NCI-H748 (cell line): ENCODE measurements at regions not wholly inside any gene's neighbourhood (a gene's known extent, or its start where the extent isn't known, plus 50 kb on each side); places are given as distances from the start of the nearest gene placed in this dataset.
A peak's percentile ranks its signal among the peaks of the same experiment; 100 is the strongest.

Experiments
- DNase-seq: peaks from one replicate; lab custom pipeline; 2025; ENCODE audit not compliant: unreplicated experiment; lab: John Stamatoyannopoulos, UW

GRCh38 chr5:66306105-66306843 is 162.2 kb downstream of the SREK1 start:
- DNase-seq = peak; percentile 82

DNA sequence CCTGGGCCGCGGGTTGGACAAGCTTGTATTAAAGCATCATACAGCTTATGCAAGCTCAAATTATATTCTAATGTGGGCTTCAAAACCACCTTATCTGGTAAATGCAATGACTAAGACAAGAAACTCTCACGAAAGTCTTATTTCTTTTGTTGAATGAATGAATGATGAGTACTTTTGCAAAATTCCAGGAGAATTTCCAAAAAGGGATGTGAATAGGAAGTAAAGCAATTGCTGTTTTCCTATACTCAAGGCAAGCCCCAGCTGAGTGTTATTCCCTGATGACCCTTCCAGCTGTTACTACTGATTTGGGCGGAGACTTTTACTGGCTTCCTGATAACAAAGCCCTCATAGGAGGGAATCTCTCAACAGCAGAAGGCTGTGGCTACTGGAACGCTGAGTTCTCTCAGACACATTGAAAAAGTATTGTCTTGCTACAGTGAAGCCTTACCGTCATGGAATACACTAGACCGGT is 162.8 kb downstream of the SREK1 start:
- peak; percentile 77 for DNase-seq

GRCh38 chr5:66307647-66308241 is 163.6 kb downstream of the SREK1 start:
- peak; percentile 84 for DNase-seq

GRCh38 chr5:66312266-66312665 is 168.2 kb downstream of the SREK1 start:
- DNase-seq = no peak

- DNase-seq = no peak
Measured at GRCh38 chr5:66315784-66316183, 171.7 kb downstream of the SREK1 start.

GRCh38 chr5:66322786-66323528 is 178.9 kb downstream of the SREK1 start:
- DNase-seq = no peak

DNA sequence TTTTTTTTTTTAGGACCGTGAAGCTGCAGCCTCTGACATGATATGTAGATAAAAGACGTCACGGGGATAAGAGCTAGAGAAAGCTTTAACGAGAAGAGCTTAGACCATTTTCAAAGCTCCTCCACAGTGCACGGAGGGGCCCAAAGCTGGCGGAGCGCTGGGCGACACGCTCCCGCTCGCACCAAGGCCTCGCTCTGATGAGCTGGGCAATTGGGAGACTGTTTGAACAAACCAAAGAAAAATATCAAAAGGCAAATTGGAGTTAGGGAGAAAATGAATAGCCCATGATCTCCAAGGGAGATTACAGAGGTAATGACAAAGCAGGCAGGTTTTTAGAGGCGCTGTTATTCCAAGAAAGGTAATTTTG is 179.4 kb downstream of the SREK1 start:
- no peak for DNase-seq

DNA sequence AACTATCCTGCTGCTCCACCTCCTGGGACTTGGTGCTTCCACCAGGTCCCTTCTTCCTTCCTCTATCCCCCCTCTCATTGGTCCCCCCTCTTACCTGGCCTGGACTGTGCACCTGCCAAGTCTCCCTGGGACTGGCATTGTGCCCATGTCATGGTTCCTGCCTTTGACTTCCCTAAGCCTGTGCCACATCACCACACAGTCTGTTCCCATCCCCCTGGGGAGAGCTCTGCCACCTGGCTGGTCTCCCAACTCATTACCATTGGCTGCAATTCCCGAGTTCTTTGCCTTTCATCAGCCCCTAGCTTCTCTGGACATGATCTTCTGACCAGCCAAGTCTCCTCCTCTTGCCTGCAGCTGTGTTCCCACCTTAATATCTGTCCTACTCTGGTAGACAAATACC is 180.3 kb downstream of the SREK1 start:
- peak; percentile 35 for DNase-seq

DNA sequence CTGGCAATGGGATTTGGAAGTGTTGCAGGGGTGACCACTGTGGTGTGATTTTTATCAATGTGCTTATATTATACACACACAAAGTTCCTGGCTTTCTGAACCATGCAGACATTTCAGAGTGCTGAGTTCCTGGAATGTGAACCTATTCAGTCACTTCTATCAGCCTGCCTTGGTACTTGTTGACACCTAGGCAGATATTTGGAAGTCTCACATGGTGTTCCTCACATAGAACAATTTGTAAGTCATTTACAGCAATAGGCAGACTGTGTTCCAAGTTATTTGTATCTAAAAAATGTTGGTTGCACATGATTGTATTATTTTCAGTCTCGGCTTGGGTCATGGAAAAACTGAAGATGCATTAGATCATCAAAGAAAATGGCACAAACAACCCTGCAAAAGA is 182.2 kb downstream of the SREK1 start:
- DNase-seq = no peak

DNA sequence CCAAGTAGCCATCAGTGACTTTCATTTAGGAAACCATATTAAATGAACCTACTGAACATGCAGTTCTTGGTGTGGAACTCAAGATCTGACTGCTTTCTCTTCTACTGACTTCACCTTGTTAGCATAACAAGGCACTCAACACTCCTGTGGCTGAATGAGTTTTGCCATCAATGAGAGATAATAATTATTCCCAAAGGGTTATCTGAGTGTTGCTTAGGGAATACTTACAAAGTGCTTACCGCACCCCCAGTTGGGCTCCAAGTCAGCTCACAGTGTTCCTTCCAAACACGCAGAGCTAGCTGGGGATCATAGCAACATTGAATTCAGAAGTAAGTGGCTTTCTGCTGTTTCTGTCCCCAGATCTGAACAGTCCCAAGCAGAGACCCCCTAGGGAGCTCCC is 182.9 kb downstream of the SREK1 start:
- no peak for DNase-seq

GRCh38 chr5:66329078-66329477 is 185.0 kb downstream of the SREK1 start:
- DNase-seq = no peak

DNA sequence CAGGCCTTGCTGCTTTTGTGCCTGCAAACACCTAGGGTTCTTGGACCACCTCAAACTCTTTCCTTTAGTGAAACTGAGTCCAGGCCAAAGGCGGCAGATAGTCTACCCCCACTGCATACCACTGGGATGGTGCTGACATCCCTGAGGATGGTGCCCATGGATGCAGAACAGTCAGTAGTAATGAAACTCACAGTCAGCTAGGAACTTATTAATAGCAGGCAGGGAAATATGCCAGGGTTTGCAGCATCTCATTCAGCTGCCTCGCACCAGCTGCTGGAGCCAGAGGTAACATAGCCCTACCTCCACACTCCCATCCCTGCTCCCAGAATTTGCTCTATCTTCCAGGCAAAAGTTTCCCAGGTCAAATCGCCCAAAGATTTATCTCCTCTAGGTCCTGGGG is 189.1 kb downstream of the SREK1 start:
- DNase-seq = no peak

GRCh38 chr5:66337626-66338226 is 193.6 kb downstream of the SREK1 start:
- DNase-seq = no peak

DNA sequence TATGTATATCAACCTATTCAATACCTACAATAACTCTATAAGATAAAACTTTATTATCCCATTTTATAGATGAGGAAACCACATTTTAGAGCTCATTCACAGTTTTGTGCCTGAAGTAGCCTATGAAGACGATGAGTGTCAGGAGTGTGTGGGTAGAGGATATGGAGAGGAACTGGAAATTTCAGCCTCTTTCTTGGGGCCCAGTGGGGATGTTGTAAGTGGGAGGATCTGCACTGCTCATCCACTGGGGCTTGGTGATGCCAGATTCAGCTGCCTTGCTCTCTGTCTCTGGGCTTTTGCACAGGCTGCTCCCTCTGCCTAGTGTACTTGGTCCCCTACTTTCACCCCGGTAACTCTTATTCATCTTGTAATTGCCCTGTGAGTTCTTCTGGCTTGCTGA is 194.7 kb downstream of the SREK1 start:
- DNase-seq = no peak

DNA sequence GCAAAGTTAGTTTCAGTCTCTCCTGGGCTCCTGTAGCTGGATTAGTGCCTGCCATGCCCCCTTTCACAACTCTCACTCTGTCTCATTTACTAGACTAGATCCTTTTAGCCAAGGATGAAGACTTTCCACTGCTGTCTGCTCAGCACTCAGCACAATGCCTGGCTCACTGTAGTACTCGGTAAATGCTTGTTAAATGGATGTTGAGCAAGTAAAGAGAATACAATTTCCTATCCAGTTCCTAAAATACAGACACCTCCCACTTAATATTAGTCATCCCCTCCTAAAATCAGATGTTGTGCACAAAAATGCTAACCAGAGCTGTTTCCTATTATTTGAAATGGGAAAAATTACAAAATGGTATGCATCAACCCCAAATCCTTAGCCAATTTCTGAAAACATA is 195.8 kb downstream of the SREK1 start:
- no peak for DNase-seq

- DNase-seq = no peak
Measured at GRCh38 chr5:66340786-66341185, 196.7 kb downstream of the SREK1 start.

DNA sequence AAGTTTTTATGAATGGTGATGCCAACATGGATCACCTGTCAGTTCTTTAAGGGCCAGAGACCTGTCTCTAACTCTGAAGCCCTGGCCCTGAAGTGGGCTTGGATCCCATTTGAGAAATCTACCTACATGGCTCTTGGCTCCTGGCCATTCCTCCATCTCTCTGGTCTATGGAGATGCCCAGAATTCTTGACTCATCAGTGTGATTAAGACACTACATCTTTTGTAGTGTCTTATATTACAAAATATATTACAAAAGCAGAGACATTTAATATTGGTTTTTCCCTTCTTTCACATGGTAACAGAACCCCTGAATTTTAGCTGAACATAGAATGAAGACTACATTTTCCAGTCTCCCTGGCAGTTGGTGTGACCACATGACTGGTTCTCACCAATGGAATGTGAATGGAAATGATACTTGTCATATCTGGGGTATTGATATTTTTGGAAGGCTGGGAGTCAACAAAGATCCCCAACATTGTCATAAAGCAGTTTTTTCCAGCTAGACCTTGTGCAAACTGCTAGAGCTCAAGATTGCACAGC is 198.3 kb downstream of the SREK1 start:
- DNase-seq = no peak

DNA sequence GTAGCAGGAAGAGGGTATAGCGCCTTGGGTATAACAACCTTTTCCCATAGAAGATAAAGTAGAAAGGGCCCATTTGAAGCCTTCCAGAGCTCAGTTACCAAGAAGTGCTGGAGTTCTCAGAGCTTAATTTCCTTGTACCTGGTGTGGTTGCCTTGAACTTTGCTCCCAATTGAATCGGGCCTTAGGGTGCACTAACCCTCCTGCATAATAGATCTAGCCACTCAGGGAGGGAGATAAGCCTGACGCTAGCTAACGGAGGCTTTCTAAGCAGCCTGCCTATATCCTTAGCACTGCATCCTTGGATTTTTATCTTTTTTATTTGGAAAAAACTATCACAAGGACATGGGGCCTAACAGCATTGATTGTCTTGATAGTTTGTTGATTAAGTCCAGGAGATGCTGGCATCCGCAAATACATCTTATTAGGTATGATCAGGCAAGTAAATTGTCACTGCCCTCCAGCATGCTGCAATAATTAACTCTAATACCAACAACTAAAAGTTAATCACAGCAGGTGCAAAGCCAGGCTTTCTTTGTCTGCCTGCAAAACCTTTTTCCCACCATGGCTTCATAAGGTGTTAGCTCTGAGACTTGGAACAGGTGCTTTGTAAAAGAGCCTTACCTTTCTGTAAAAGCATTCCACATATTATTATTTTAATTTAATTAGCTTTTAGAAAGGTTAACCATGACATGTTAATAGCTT is 199.4 kb downstream of the SREK1 start:
- peak; percentile 36 for DNase-seq

DNA sequence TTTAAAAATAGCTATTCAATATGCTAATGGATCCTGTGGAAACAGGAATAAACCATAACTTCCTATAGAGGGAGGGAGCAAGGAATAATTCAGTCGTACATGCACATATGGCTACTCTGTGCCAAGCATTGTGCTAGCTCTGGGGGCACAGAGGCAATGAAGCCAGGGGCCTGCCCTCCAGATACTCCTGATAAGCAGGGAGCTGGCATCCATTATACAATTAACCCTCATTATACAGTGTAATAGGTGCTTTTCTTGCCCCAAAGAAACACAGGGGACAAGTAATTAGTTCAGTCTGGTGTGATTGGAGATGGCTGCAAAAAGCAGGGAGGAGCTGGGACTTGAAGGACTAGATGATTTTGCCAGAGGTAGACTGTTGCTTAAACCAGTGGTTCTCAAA is 200.4 kb downstream of the SREK1 start:
- peak; percentile 26 for DNase-seq

GRCh38 chr5:66345281-66345680 is 201.2 kb downstream of the SREK1 start:
- DNase-seq = no peak

DNA sequence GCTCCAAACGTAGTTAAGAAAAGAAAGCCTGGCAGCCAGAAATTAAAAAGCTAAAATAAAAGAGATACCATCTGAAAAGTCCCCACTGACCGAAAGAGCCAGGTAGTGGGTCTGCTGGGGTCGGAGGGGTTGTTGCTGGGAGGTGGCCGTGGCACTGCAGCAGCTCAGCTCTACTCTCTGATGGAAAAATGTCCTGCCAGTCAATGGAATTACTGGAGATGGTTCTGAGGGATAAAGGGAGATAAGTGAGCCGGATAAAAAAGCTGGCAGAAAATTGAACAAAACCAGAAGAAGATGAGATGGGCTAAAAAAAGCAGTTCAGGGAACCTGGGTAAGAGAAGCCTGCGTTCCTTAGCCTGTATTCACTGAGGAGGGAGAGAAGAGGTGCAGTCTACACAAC is 202.8 kb downstream of the SREK1 start:
- DNase-seq = no peak
